DND-41 (cell line): ENCODE measurements at regions not wholly inside any gene's neighbourhood (a gene's known extent, or its start where the extent isn't known, plus 50 kb on each side); places are given as distances from the start of the nearest gene placed in this dataset.

Source experiments
- ATAC-seq: fragments of 200-7000 bp; cut with Tn5 transposase; 3 replicates; pipeline ENCODE4 v1.9.1; 2021; ENCODE audit warnings: low read depth; ENCODE audit not compliant: insufficient read depth
- DNase-seq: peaks from one replicate; pipeline ENCODE4 v3.0.0-alpha.2; 2020
- H2AFZ ChIP-seq: 2 replicates; pipeline ENCODE4 v1.6.0; 2012; ENCODE audit warnings: low read depth, low read length
- H3K27ac ChIP-seq: 2 replicates; pipeline ENCODE4 v1.5.1; 2012; ENCODE audit warnings: low read length, inconsistent platforms
- H3K27me3 ChIP-seq: fragments of 200-600 bp; sonication (generic); 2 replicates; pipeline ENCODE4 v1.6.0; 2012; ENCODE audit warnings: low read length, mild to moderate bottlenecking, inconsistent platforms; ENCODE audit not compliant: insufficient read depth, poor library complexity
- H3K36me3 ChIP-seq: 2 replicates; pipeline ENCODE4 v1.5.1; 2012; ENCODE audit warnings: low read length, inconsistent platforms; ENCODE audit not compliant: insufficient read depth
- H3K4me1 ChIP-seq: 2 replicates; pipeline ENCODE4 v1.5.1; 2012; ENCODE audit warnings: mild to moderate bottlenecking, low read length; ENCODE audit not compliant: insufficient read depth
- H3K4me2 ChIP-seq: 2 replicates; pipeline ENCODE4 v1.6.0; 2012; ENCODE audit warnings: mild to moderate bottlenecking, moderate library complexity, low read length, inconsistent platforms; ENCODE audit not compliant: insufficient read depth
- H3K4me3 ChIP-seq, 2 experiments: fragments of 200-600 bp in 1 of 2; shearing (Covaris generic) in 1 of 2; 2 replicates each; pipeline ENCODE4 v1.5.1; 2012 to 2016; ENCODE audit warnings: inconsistent platforms in 2 of 2, low read length in 2 of 2, mild to moderate bottlenecking in 2 of 2, low read depth in 1 of 2, moderate library complexity in 1 of 2
- H3K79me2 ChIP-seq: 2 replicates; pipeline ENCODE4 v1.6.0; 2012; ENCODE audit warnings: low read length, inconsistent platforms; ENCODE audit not compliant: insufficient read depth
- H3K9ac ChIP-seq: 2 replicates; pipeline ENCODE4 v1.6.0; 2012; ENCODE audit warnings: low read depth, mild to moderate bottlenecking, inconsistent platforms, low read length, moderate library complexity
- H3K9me3 ChIP-seq: 2 replicates; pipeline ENCODE4 v1.5.1; 2012; ENCODE audit warnings: low read length, moderate library complexity, mild to moderate bottlenecking, inconsistent platforms; ENCODE audit not compliant: insufficient read depth, severe bottlenecking
- H4K20me1 ChIP-seq: 2 replicates; pipeline ENCODE4 v1.6.0; 2012; ENCODE audit warnings: low read length; ENCODE audit not compliant: insufficient read depth
- EZH2 ChIP-seq: IDR thresholded peaks from 3 replicates; pipeline ENCODE4 v1.6.1; 2012; ENCODE audit warnings: borderline replicate concordance, low read depth, mild to moderate bottlenecking, moderate library complexity, low read length, inconsistent platforms; ENCODE audit not compliant: severe bottlenecking
- TF ChIP-seq, protein P1 (sequence below): IDR thresholded peaks from 2 replicates; pipeline ENCODE4 v1.5.1; 2012; ENCODE audit warnings: borderline replicate concordance, low read length, moderate library complexity, mild to moderate bottlenecking; ENCODE audit not compliant: poor library complexity, severe bottlenecking; ENCODE audit errors: extremely low read depth

DNA sequence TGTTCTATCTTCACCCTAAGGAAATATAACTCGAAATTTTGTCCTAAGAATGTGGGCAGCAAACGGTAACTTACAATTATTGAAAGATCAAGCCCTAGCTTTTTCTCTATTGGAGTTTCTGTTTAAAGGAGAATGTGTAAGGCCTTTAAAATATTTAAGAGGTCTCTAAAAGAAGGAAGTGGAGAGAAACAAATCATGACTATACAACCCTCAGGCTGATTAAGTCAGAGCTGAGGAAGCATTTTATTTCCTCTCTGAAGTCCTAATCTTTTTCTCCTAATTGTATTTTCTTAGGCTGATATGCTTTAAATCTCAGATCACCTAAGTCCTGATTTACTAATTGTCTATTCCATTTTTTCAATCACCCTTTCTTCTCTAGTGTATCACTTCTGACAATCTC lies 1708.8 kb upstream of the C9orf72 start:
- no peak overlapping the region for H3K9ac ChIP-seq
- ATAC-seq (no peak), DNase-seq (no peak)
- H3K27ac ChIP-seq, result no peak overlapping the region
- H3K36me3 ChIP-seq, result no peaks in the 10 kb centered on the region
- no peaks in the 10 kb centered on the region for H3K4me1 ChIP-seq
- no peak overlapping the region for H2AFZ ChIP-seq
- H3K4me2 ChIP-seq, result no peak overlapping the region
- H3K4me3 ChIP-seq, result no peak overlapping the region
- no peaks in the 10 kb centered on the region for H3K79me2 ChIP-seq
- H3K9me3 ChIP-seq, result no peaks in the 10 kb centered on the region
- H3K27me3 ChIP-seq, result no peaks in the 10 kb centered on the region
- no peaks in the 10 kb centered on the region for H4K20me1 ChIP-seq
- no peak for TF ChIP-seq EZH2
- TF ChIP-seq, protein P1, sequence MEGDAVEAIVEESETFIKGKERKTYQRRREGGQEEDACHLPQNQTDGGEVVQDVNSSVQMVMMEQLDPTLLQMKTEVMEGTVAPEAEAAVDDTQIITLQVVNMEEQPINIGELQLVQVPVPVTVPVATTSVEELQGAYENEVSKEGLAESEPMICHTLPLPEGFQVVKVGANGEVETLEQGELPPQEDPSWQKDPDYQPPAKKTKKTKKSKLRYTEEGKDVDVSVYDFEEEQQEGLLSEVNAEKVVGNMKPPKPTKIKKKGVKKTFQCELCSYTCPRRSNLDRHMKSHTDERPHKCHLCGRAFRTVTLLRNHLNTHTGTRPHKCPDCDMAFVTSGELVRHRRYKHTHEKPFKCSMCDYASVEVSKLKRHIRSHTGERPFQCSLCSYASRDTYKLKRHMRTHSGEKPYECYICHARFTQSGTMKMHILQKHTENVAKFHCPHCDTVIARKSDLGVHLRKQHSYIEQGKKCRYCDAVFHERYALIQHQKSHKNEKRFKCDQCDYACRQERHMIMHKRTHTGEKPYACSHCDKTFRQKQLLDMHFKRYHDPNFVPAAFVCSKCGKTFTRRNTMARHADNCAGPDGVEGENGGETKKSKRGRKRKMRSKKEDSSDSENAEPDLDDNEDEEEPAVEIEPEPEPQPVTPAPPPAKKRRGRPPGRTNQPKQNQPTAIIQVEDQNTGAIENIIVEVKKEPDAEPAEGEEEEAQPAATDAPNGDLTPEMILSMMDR, result no peak

DNA sequence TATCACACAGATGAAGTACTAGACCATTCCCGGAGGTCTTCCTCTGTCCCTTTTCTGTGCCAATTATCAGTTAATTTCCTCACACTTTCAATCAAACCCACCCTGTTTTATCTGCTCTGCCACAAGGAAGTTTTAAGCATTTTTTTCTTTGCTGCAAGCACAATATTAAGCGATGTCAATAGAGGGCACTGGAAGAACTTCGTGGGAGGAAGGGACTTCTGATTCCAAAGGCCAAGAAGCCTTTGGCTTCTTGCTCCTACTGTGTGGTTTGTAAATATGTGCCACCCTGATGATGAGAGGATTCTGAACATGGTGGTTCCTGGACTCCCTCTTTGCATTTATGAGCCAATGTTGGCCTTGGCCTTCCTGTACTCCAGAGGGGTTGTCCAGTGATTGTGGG lies 1712.5 kb upstream of the C9orf72 start:
- Histone ChIP-seq H3K4me3 (no peak overlapping the region), H2AFZ (no peak overlapping the region), H3K9ac (no peak overlapping the region), H3K36me3 (no peaks in the 10 kb centered on the region), H3K27ac (no peak overlapping the region), H3K27me3 (no peaks in the 10 kb centered on the region), H3K4me2 (no peak overlapping the region), H4K20me1 (no peaks in the 10 kb centered on the region), H3K79me2 (no peaks in the 10 kb centered on the region), H3K9me3 (no peaks in the 10 kb centered on the region), H3K4me1 (no peaks in the 10 kb centered on the region)
- DNase-seq (no peak), ATAC-seq (no peak)
- TF ChIP-seq, protein P1, result no peak
- no peak for TF ChIP-seq EZH2

DNA sequence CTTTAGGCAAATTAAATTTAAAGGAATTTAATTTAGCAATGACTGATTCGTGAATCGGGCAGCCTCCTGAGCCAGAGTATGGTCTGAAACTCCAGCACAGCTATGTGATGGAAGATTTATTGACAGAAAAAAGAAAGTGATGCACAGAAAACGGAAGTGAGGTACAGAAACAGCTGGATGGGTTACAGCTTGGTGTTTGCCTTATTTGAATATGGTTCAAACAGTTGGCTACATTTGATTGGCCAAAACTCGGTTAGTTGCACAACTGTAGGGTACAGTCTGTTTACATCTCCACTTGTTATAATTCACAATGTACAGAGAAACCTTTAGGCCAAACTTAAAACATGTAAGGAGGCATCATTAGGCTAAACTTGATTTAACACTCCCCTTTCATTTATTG lies 1716.1 kb upstream of the C9orf72 start:
- Histone ChIP-seq H3K36me3 (no peaks in the 10 kb centered on the region), H3K4me2 (no peak overlapping the region), H3K4me1 (no peaks in the 10 kb centered on the region), H2AFZ (no peak overlapping the region), H3K9ac (no peak overlapping the region), H3K9me3 (no peaks in the 10 kb centered on the region), H3K79me2 (no peaks in the 10 kb centered on the region), H3K27me3 (no peaks in the 10 kb centered on the region), H4K20me1 (no peaks in the 10 kb centered on the region), H3K27ac (no peak overlapping the region), H3K4me3 (no peak overlapping the region)
- no peak for TF ChIP-seq EZH2
- TF ChIP-seq, protein P1, result no peak
- DNase-seq, result no peak
- no peak for ATAC-seq

DNA sequence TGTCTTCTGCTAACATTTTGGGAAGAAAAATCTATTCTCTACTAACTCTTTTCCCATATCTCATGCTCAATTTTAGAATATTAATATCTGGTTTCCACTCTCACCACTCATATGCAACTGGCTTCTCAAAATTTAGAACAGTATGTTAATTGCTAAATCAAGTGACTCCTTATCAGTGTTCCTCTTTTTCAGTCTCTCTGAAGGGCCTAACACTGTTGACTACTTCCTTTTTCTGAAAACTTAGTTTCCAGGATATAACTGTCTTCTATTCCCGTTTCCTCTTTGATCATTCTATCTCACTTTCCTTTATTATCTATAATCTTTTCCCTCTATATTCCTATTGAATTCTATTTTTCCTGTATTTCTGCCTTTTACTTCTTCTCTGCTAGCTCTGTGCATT lies 1717.2 kb upstream of the C9orf72 start:
- H2AFZ ChIP-seq, result no peak overlapping the region
- no peaks in the 10 kb centered on the region for H3K36me3 ChIP-seq
- ATAC-seq (no peak), DNase-seq (no peak)
- H3K9ac ChIP-seq, result no peak overlapping the region
- TF ChIP-seq EZH2, result no peak
- TF ChIP-seq, protein P1, result no peak
- H3K4me1 ChIP-seq, result no peaks in the 10 kb centered on the region
- H3K27ac ChIP-seq, result no peak overlapping the region
- H3K4me3 ChIP-seq, result no peak overlapping the region
- H3K9me3 ChIP-seq, result no peaks in the 10 kb centered on the region
- H3K79me2 ChIP-seq, result no peaks in the 10 kb centered on the region
- H3K4me2 ChIP-seq, result no peak overlapping the region
- no peaks in the 10 kb centered on the region for H3K27me3 ChIP-seq
- no peaks in the 10 kb centered on the region for H4K20me1 ChIP-seq
